K562 (cell line): ENCODE measurements at regions not wholly inside any gene's neighbourhood (a gene's known extent, or its start where the extent isn't known, plus 50 kb on each side); places are given as distances from the start of the nearest gene placed in this dataset.

ENCODE experiments used
- ATAC-seq: fragments of 200-7000 bp; cut with Tn5 transposase; 3 replicates; pipeline ENCODE4 v1.9.1; 2020; ENCODE audit warnings: moderate library complexity
- BruUV-seq: library from RNA; stranded (reverse); fragments of 400-500 nt; replicated peaks from 2 replicates; lab custom pipeline; 2021; lab: Mats Ljungman, UMichigan
- CTCF ChIA-PET: fragments of 300-600 bp; formaldehyde crosslinking; extraction: SDS; loops from one replicate; lab custom pipeline; 2021; ENCODE audit warnings: low intra/inter-chr PET ratio; lab: Yijun Ruan, JAX
- POLR2A ChIA-PET: fragments of 300-600, 350-650 bp; sonication (Branson Sonifier 250); formaldehyde crosslinking; extraction: SDS; loops from one replicate; lab custom pipeline; 2021; ENCODE audit warnings: antibody characterized with exemption, inconsistent platforms; lab: Yijun Ruan, JAX
- DNase-seq, 4 experiments: peaks; one replicate each; pipeline versions ENCODE4 v3.0.0 to v3.0.0-alpha.2; 2011 to 2018; ENCODE audit warnings: low spot score in 3 of 4, mixed read lengths in 3 of 4; ENCODE audit errors: extremely low read depth in 1 of 4
- FAIRE-seq: peaks from 2 replicates; lab custom pipeline; 2011; peaks lifted over from hg19 to GRCh38; lab: Jason Lieb, UNC
- H2AFZ ChIP-seq: 2 replicates; pipeline ENCODE4 v1.6.0; 2011; ENCODE audit warnings: low read depth, low read length, control low read depth, inconsistent platforms
- H3K27ac ChIP-seq: fragments of 200-600 bp; 3 replicates; pipeline ENCODE4 v1.8.0; 2011; ENCODE audit warnings: low read depth, mild to moderate bottlenecking, control low read depth, inconsistent platforms, low read length, moderate library complexity, mixed read lengths; ENCODE audit errors: extremely low read depth
- H3K27me3 ChIP-seq, 2 experiments: fragments of 300-600 bp in 1 of 2; 2 replicates in 1 of 2; 3 replicates in 1 of 2; pipeline versions ENCODE4 v1.6.0 to v1.8.0; 2011; ENCODE audit warnings: inconsistent platforms in 2 of 2, low read length in 2 of 2, mild to moderate bottlenecking in 1 of 2, mixed read lengths in 1 of 2, moderate library complexity in 1 of 2; ENCODE audit not compliant: control insufficient read depth in 2 of 2, insufficient read depth in 2 of 2
- H3K36me3 ChIP-seq: fragments of 300-600 bp; 3 replicates; pipeline ENCODE4 v1.8.0; 2011; ENCODE audit warnings: mild to moderate bottlenecking, low read length, inconsistent platforms; ENCODE audit not compliant: control insufficient read depth, insufficient read depth
- H3K4me1 ChIP-seq, 2 experiments: fragments of 200-600 bp in 1 of 2; replicated peaks in 1 of 2; 2 replicates in 1 of 2; 3 replicates in 1 of 2; pipeline versions ENCODE4 v1.5.1 to v1.8.0; 2011; ENCODE audit warnings: inconsistent platforms in 2 of 2, low read length in 2 of 2, mild to moderate bottlenecking in 1 of 2, mixed read lengths in 1 of 2, moderate library complexity in 1 of 2; ENCODE audit not compliant: control insufficient read depth in 2 of 2, insufficient read depth in 2 of 2
- H3K4me2 ChIP-seq: 2 replicates; pipeline ENCODE4 v1.6.1; 2011; ENCODE audit warnings: low read length, control low read depth, inconsistent platforms, mixed read lengths; ENCODE audit not compliant: insufficient read depth
- H3K4me3 ChIP-seq: fragments of 200-600 bp; sonication (generic), shearing (Covaris generic); 2 replicates; pipeline ENCODE4 v1.5.1; 2016; ENCODE audit warnings: control low read depth, inconsistent platforms
- H3K79me2 ChIP-seq: fragments of 200-600 bp; 3 replicates; pipeline ENCODE4 v1.8.0; 2011; ENCODE audit warnings: low read length, inconsistent platforms; ENCODE audit not compliant: control insufficient read depth, insufficient read depth
- H3K9ac ChIP-seq, 2 experiments: 2 replicates each; pipeline versions ENCODE4 v1.6.0 to v1.6.1; 2011; ENCODE audit warnings: low read depth in 2 of 2, low read length in 2 of 2, control low read depth in 1 of 2, inconsistent platforms in 1 of 2, mild to moderate bottlenecking in 1 of 2, mixed read lengths in 1 of 2; ENCODE audit not compliant: insufficient read depth in 1 of 2
- H3K9me1 ChIP-seq: one replicate; pipeline ENCODE4 v1.6.0; 2011; ENCODE audit warnings: inconsistent platforms, mild to moderate bottlenecking, low read length, moderate library complexity; ENCODE audit not compliant: control insufficient read depth, insufficient read depth
- H3K9me3 ChIP-seq: replicated peaks from 2 replicates; pipeline ENCODE4 v1.5.1; 2011; ENCODE audit warnings: low read depth, low read length, inconsistent platforms; ENCODE audit not compliant: control insufficient read depth, insufficient read depth
- H4K20me1 ChIP-seq: replicated peaks from 2 replicates; pipeline ENCODE4 v1.6.1; 2011; ENCODE audit warnings: low read length, inconsistent platforms, mixed read lengths; ENCODE audit not compliant: control insufficient read depth, insufficient read depth
- CHD2 ChIP-seq: IDR thresholded peaks from 2 replicates; pipeline ENCODE4 v1.6.1; 2011; ENCODE audit warnings: low read depth, low read length
- DLX4 ChIP-seq: fragments of 250-450 bp; sonication (Bioruptor Pico); IDR thresholded peaks from 2 replicates; pipeline ENCODE4 v1.6.1; 2021; ENCODE audit warnings: mild to moderate bottlenecking
- REST ChIP-seq, 2 experiments: fragments of 450-650 bp; formaldehyde crosslinking in 1 of 2; IDR thresholded peaks; 2 replicates each; pipeline versions ENCODE4 v1.4.0 to v1.6.1; 2014 to 2020; ENCODE audit warnings: mild to moderate bottlenecking in 2 of 2, borderline replicate concordance in 1 of 2, low read depth in 1 of 2
- SIX5 ChIP-seq, 2 experiments: IDR thresholded peaks; 2 replicates each; pipeline ENCODE4 v1.6.1; 2011; ENCODE audit warnings: low read length in 2 of 2, borderline replicate concordance in 1 of 2, low read depth in 1 of 2, mild to moderate bottlenecking in 1 of 2, moderate library complexity in 1 of 2; ENCODE audit not compliant: insufficient read depth in 1 of 2
- TSC22D4 ChIP-seq: fragments of 450-650 bp; IDR thresholded peaks from 2 replicates; pipeline ENCODE4 v1.6.1; 2016; ENCODE audit warnings: missing genetic modification characterization, missing biosample characterization, control low read depth
- ZNF644 ChIP-seq: fragments of 200-800 bp; sonication (Bioruptor generic); IDR thresholded peaks from 2 replicates; pipeline ENCODE4 v1.6.1; 2016; ENCODE audit warnings: low read depth, missing genetic modification characterization, missing compliant biosample characterization
- WGBS: fragments of 100-300 bp; shearing (Covaris generic); methylation state at CpG from one replicate; pipeline ENCODE4 v1.1.6; 2016; ENCODE audit warnings: low coverage, mixed read lengths; ENCODE audit not compliant: insufficient coverage; ENCODE audit errors: missing lambda C conversion rate; 5-methylcytosine and 5-hydroxymethylcytosine counted together
- in situ Hi-C: fragments of 300-500 bp; cut with MboI; formaldehyde crosslinking; loops from 4 replicates; pipeline ENCODE4 v1.15.0; 2018; ENCODE audit warnings: inconsistent platforms, mixed read lengths
- intact Hi-C: fragments of 100-400 bp; cut with micrococcal nuclease; formaldehyde crosslinking; loops from 2 replicates; pipeline ENCODE4 v1.14.2; 2022
- TF ChIP-seq, protein P1 (sequence below): fragments of 450-650 bp; IDR thresholded peaks from 2 replicates; pipeline ENCODE4 v1.6.1; 2017; ENCODE audit warnings: antibody characterized with exemption, mild to moderate bottlenecking

DNA sequence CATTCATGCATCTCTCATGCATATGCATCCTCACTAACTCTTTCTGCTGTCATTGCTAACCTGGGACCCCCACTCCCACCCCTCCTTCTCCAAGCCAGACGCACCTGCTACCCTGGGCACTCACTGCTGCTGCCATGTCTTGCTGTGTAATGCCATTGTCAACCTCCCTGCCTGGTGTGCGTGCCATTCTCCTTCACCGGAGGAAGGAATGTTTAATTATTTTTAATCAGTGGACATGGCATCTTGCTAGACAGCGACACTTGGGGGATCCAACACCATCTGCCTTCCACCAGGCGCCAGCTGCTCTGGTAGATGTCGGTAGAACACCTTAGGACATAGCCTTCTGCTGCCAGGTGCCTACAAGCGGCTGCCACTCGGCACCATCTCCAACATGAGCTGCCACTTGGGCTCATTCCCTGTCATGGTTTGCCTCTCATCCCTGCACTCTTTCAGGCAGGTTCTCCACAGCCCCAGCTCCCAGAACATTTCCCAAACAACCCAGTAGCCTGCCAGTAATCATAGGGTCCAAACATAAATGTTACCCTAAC is 306.9 kb downstream of the TTLL7 start:
- no TSS peak for BruUV-seq
- no peaks in the 10 kb centered on the region for H3K79me2 ChIP-seq
- no peaks in the 10 kb centered on the region for H3K9me1 ChIP-seq
- TF ChIP-seq CHD2 (no peak), SIX5 (IDR thresholded peaks at IDR 0.05; ENCODE audit: borderline replicate concordance in 1 of 2, insufficient read depth in 1 of 2, low read depth in 1 of 2, low read length in 2 of 2) (no peak), TSC22D4 (tag) (no peak), REST (IDR thresholded peaks at IDR 0.05; ENCODE audit: borderline replicate concordance) (no peak), REST (CRISPR knock-in tag; IDR thresholded peaks at IDR 0.05; ENCODE audit: low read depth) (no peak), ZNF644 (tag) (no peak), DLX4 (CRISPR knock-in tag) (no peak)
- TF ChIP-seq, protein P1, sequence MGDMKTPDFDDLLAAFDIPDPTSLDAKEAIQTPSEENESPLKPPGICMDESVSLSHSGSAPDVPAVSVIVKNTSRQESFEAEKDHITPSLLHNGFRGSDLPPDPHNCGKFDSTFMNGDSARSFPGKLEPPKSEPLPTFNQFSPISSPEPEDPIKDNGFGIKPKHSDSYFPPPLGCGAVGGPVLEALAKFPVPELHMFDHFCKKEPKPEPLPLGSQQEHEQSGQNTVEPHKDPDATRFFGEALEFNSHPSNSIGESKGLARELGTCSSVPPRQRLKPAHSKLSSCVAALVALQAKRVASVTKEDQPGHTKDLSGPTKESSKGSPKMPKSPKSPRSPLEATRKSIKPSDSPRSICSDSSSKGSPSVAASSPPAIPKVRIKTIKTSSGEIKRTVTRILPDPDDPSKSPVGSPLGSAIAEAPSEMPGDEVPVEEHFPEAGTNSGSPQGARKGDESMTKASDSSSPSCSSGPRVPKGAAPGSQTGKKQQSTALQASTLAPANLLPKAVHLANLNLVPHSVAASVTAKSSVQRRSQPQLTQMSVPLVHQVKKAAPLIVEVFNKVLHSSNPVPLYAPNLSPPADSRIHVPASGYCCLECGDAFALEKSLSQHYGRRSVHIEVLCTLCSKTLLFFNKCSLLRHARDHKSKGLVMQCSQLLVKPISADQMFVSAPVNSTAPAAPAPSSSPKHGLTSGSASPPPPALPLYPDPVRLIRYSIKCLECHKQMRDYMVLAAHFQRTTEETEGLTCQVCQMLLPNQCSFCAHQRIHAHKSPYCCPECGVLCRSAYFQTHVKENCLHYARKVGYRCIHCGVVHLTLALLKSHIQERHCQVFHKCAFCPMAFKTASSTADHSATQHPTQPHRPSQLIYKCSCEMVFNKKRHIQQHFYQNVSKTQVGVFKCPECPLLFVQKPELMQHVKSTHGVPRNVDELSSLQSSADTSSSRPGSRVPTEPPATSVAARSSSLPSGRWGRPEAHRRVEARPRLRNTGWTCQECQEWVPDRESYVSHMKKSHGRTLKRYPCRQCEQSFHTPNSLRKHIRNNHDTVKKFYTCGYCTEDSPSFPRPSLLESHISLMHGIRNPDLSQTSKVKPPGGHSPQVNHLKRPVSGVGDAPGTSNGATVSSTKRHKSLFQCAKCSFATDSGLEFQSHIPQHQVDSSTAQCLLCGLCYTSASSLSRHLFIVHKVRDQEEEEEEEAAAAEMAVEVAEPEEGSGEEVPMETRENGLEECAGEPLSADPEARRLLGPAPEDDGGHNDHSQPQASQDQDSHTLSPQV, result no peak
- TF ChIP-seq, all 486 proteins: peak for 0
- intact Hi-C loops, result no loop called here
- H4K20me1 ChIP-seq, result no peaks in the 10 kb centered on the region
- no peak overlapping the region for H3K27ac ChIP-seq
- H3K4me2 ChIP-seq, result no peak overlapping the region
- H3K4me3 ChIP-seq, result no peak overlapping the region
- in situ Hi-C loops, result no loop called here
- DNase-seq (no peak), FAIRE-seq (no peak), ATAC-seq (no peak)
- H3K4me1 ChIP-seq, result no peaks in the 10 kb centered on the region
- H3K27me3 ChIP-seq, result no peaks in the 10 kb centered on the region
- H3K9ac ChIP-seq, result no peak overlapping the region
- ChIA-PET POLR2A (no interaction called here), CTCF (no interaction called here)
- H3K36me3 ChIP-seq, result no peaks in the 10 kb centered on the region
- no peak overlapping the region for H2AFZ ChIP-seq
- WGBS, result 4% methylated on average over 7 of the region's 8 CpGs
- no peaks in the 10 kb centered on the region for H3K9me3 ChIP-seq
